NCI-H510A treated with DMSO at 0.1 percent for 48 hours (cell line): ENCODE measurements at regions not wholly inside any gene's neighbourhood (a gene's known extent, or its start where the extent isn't known, plus 50 kb on each side); places are given as distances from the start of the nearest gene placed in this dataset.
"Not testable (repeated sequence)": the region's sequence is repeated elsewhere in the genome, so short reads cannot be mapped to it uniquely, and the experiment has no call there.

Source experiments
- DNase-seq: peaks from one replicate; lab custom pipeline; 2025; lab: John Stamatoyannopoulos, UW

GRCh38 chr2:189231719-189232323, 52.3 kb upstream of the COL5A2 start:
- no peak for DNase-seq

GRCh38 chr2:189232759-189233406, 53.3 kb upstream of the COL5A2 start:
- no peak for DNase-seq

GRCh38 chr2:189233527-189233926, 54.0 kb upstream of the COL5A2 start:
- DNase-seq = no peak

GRCh38 chr2:189234991-189235390, 55.4 kb upstream of the COL5A2 start:
- DNase-seq = no peak

- no peak for DNase-seq
Measured at GRCh38 chr2:189236066-189236465, 56.5 kb upstream of the COL5A2 start.

- no peak for DNase-seq
Measured at GRCh38 chr2:189238903-189239302, 59.3 kb upstream of the COL5A2 start.

- DNase-seq = not testable (repeated sequence)
Measured at GRCh38 chr2:189243843-189244242, 64.3 kb upstream of the COL5A2 start.

GRCh38 chr2:189247276-189247675, 67.7 kb upstream of the COL5A2 start:
- no peak for DNase-seq

DNA sequence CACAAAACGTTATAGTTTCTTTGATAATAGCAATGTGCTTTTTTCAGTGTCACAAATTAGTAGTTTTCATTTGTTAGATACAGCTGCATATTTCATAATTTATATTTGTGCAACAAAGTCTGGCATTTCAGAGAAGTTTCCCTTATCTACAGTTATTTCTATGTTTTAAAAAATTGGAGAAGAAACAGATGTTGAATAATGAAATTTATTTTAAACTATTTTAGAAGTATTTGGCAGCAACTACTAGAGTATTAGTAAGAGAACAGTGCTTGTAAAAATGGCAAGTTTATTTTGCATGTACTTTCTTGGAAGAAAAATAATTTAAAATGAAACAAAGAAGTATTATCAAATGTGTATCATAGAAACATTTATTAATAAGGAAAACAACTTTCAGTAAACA, 68.6 kb upstream of the COL5A2 start:
- DNase-seq = no peak

DNA sequence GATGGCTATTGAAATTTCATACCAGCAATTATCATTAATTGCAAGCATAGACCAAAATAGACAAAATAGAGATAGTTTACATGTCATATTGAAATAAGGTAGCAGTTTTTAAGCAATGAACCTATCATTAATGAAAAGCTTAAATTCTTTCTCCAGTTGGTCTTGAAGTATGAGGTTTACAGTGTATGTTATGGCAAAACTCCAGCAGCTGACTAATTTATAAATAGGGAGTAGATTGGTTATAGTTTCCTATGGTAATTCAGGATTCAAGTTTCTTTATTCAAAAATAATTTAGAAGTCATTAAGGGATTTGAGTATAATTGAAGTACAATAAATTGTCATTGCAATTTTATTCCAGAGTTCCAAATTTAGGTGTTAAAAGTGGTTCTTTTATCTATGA, 69.6 kb upstream of the COL5A2 start:
- DNase-seq = no peak

GRCh38 chr2:189249901-189250300, 70.3 kb upstream of the COL5A2 start:
- no peak for DNase-seq

GRCh38 chr2:189252991-189253675, 73.6 kb upstream of the COL5A2 start:
- DNase-seq = no peak

GRCh38 chr2:189253836-189254235, 74.3 kb upstream of the COL5A2 start:
- DNase-seq = no peak

- no peak for DNase-seq
Measured at GRCh38 chr2:189254268-189254883, 74.8 kb upstream of the COL5A2 start.

- no peak for DNase-seq
Measured at GRCh38 chr2:189255711-189256110, 76.2 kb upstream of the COL5A2 start.

DNA sequence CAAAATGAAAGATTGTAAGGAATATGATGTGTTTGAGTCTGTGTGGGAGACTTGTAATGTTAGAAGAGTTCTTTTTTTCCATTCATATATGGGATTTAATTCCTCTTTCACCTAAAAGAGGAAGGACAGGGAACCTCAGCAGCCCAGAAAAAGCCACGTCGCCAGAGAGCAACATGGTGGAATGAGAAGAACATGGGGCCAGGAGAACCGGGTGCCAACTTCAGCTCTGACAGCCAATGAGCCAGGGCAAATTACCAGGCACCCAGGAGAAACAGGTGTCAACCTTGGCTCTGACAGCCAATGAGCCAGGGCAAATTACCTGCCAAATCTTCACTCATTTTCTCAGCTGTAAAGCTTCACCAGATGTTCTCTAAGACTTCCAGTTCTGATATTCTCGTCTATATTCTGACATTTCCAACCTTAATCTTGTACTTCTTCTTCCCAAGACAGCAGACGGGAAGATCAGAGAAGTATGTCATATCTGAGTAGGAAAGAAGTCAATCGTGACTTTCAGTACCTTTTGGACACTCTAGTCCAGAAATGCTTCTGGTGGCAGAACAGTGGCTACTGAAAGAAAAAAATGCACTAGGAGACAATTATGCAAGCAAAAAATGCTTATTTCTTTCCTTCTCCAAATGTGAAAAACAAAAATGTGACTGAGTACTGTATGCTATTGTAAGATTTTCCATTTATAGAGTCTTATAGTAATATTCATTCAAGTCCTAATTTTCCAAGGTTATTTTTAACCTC, 79.2 kb upstream of the COL5A2 start:
- DNase-seq = no peak

GRCh38 chr2:189260361-189260814, 80.8 kb upstream of the COL5A2 start:
- no peak for DNase-seq

DNA sequence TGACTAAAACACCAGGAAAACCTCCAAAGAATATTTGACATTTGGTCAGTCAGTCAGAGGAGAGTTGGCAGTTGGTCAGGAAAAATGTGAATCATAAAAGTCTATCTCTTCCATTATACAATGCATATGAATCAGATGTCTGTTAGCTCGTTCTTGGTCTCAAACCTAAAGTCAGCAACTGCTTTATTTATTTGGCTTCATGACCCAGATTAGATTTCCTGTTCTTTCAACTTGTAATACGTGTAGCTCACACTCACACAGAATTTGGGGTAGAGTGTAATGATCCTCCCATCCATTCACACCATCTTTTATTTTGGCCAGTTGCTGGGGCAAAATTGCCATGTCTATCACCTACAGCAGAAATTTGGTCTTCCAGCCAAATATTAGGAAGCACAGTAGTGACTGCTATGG, 81.9 kb upstream of the COL5A2 start:
- no peak for DNase-seq

GRCh38 chr2:189261916-189262315, 82.4 kb upstream of the COL5A2 start:
- no peak for DNase-seq

DNA sequence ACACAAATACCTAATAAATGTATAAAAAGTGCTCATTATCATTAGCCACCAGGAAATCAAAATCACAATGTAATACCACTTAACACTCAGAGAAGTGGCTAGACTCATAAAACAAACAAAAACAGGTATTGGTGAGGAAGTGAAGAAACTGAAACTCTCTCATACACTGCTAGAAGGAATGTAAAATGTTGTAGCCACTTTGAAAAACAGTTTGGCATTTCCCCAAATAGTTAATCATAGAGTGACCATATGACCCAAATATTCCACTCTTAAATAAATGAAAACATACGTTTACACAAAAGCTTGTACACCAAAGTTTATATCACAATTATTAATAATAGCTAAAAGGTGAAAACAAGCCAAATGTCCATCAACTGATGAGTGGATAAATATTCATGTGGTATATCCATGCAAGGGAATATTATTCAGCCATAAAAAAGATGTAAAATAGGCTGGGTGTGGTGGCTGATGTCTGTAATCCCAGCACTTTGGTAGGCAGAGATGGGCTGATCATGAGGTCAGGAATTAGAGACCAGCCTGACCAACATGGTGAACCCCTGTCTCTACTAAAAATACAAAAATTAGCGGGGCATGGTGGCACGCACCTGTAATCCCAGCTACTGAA, 86.2 kb upstream of the COL5A2 start:
- DNase-seq = no peak

DNA sequence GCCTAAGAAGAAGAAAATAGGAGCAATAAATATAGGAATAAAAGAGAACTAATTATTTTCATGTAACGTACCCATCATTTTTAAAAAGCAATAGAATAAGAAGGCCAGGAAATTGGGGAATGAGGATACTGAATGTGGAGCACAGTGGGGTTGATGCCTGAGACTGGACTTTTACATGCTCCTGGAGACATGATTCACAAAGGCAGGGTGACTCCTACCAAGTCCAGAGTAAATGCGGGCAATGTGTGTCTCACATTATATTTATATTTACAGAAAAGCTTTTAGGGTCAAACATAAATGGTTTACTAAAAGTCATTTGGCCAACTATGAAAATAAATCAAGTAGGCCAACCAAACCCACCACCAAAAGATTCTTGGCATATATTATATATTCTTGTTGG, 87.9 kb upstream of the COL5A2 start:
- no peak for DNase-seq
